ENCODE measurements at regions not wholly inside any gene's neighbourhood (a gene's known extent, or its start where the extent isn't known, plus 50 kb on each side); places are given as distances from the start of the nearest gene placed in this dataset.

DNA sequence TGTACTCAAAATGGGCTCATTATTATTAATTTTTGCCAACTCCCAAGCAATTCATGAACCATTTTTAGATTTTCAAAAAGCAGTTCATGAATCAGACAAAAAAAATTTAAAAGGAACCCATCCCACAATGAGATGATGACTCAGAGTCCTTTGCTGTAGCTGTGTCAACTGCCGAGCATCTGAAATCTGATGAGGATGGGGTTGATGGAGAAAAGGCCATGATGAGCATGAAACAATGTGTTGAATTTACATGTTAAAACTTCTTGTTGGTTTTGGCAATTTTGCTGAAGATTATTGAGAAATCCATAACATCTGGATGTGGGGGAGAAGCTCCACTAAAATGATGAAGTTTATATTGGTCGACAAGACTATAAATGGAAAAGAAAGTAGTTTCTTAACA lies 378.0 kb downstream of the FOXG1 start:
- TF ChIP-seq GATA1 (IDR thresholded peaks at IDR 0.05; ENCODE audit: low read depth, low read length) (no peak), POLR2A (IDR thresholded peaks at IDR 0.05; ENCODE audit: low read length) (no peak)
- DNase-seq, result no peak

GRCh38 chr14:29148221-29148620 lies 381.6 kb downstream of the FOXG1 start:
- DNase-seq, result no peak

GRCh38 chr14:29149798-29150197 lies 383.2 kb downstream of the FOXG1 start:
- DNase-seq, result no peak
- TF ChIP-seq GATA1 (IDR thresholded peaks at IDR 0.05; ENCODE audit: low read depth, low read length) (no peak), POLR2A (IDR thresholded peaks at IDR 0.05; ENCODE audit: low read length) (no peak)

More at GRCh38 chr14:29148221-29148620, 381.6 kb downstream of the FOXG1 start:
- TF ChIP-seq GATA1 (IDR thresholded peaks at IDR 0.05; ENCODE audit: low read depth, low read length) (no peak), POLR2A (IDR thresholded peaks at IDR 0.05; ENCODE audit: low read length) (no peak)

GRCh38 chr14:29150659-29151058 lies 384.1 kb downstream of the FOXG1 start:
- no peak for DNase-seq
- no peak for TF ChIP-seq GATA1 (IDR thresholded peaks at IDR 0.05; ENCODE audit: low read depth, low read length)
- TF ChIP-seq POLR2A (IDR thresholded peaks at IDR 0.05; ENCODE audit: low read length), result no peak

GRCh38 chr14:29156096-29156495 lies 389.5 kb downstream of the FOXG1 start:
- DNase-seq, result no peak
- TF ChIP-seq POLR2A (IDR thresholded peaks at IDR 0.05; ENCODE audit: low read length) (no peak), GATA1 (IDR thresholded peaks at IDR 0.05; ENCODE audit: low read depth, low read length) (no peak)

GRCh38 chr14:29161593-29161992 lies 395.0 kb downstream of the FOXG1 start:
- DNase-seq, result no peak
- no peak for TF ChIP-seq POLR2A (IDR thresholded peaks at IDR 0.05; ENCODE audit: low read length)
- no peak for TF ChIP-seq GATA1 (IDR thresholded peaks at IDR 0.05; ENCODE audit: low read depth, low read length)

DNA sequence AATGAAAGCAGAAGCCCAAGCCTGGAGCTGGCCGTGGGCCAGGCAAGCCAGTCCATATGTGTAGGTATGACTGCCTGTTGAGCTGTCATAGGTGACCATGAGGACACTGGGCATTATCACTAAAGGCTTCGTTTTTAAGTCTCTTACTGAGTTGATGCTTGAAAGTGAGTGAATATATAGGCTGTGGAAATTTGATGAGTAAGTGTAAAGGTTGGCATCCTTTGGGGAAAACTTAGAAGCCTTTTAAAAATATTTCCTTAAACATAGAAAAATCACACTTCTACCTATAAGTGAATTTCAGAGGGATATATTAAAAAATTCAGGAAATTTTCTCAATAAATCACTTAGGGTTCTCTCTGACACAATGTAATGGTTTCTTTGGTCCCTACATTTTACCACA lies 396.5 kb downstream of the FOXG1 start:
- TF ChIP-seq GATA1 (IDR thresholded peaks at IDR 0.05; ENCODE audit: low read depth, low read length), result no peak
- no peak for TF ChIP-seq POLR2A (IDR thresholded peaks at IDR 0.05; ENCODE audit: low read length)
- no peak for DNase-seq

GRCh38 chr14:29165431-29165830 lies 398.8 kb downstream of the FOXG1 start:
- TF ChIP-seq POLR2A (IDR thresholded peaks at IDR 0.05; ENCODE audit: low read length) (no peak), GATA1 (IDR thresholded peaks at IDR 0.05; ENCODE audit: low read depth, low read length) (no peak)
- no peak for DNase-seq

DNA sequence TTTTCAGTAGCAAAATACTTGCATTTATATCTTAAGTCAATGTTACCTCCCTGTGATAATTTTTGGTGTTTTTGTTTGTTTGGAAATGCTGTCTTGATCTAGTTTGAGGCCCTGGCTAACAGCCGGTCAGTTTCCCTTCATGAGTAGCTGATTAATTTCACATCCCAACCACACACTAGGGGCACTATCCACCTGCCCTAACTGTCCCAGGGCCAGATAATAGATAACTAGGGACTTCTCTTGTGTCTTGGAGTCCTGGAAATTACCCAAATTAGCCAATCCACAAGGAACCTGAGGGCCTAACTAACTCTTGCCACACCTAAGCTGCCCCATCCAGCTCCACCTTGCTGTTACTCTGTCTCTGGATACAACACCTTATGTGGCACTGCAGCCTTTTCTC lies 399.9 kb downstream of the FOXG1 start:
- no peak for DNase-seq
- TF ChIP-seq POLR2A (IDR thresholded peaks at IDR 0.05; ENCODE audit: low read length) (no peak), GATA1 (IDR thresholded peaks at IDR 0.05; ENCODE audit: low read depth, low read length) (no peak)

GRCh38 chr14:29168149-29168548 lies 401.6 kb downstream of the FOXG1 start:
- TF ChIP-seq GATA1 (IDR thresholded peaks at IDR 0.05; ENCODE audit: low read depth, low read length) (no peak), POLR2A (IDR thresholded peaks at IDR 0.05; ENCODE audit: low read length) (no peak)
- no peak for DNase-seq

DNA sequence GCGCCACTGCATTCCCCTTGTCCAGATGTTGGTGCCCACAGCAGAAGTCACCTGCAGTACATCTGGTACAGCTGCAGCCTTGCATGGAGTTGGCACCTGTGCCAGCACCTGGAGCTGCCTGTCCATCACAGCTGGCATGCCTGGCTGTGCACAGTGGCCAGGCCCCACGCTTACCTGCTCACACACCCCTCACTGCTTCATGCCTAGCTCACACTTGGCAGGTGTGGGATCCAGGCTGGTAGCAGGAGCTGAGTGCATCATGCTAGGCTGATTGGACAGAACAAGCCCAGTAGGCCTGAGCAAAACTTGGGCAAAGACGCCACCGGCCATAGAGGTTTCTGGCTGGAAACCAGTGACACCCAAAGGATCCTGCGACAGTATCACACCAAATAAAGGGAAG lies 402.8 kb downstream of the FOXG1 start:
- TF ChIP-seq POLR2A (IDR thresholded peaks at IDR 0.05; ENCODE audit: low read length) (no peak), GATA1 (IDR thresholded peaks at IDR 0.05; ENCODE audit: low read depth, low read length) (no peak)
- no peak for DNase-seq

GRCh38 chr14:29175706-29176105 lies 409.1 kb downstream of the FOXG1 start:
- TF ChIP-seq POLR2A (IDR thresholded peaks at IDR 0.05; ENCODE audit: low read length) (no peak), GATA1 (IDR thresholded peaks at IDR 0.05; ENCODE audit: low read depth, low read length) (no peak)

DNA sequence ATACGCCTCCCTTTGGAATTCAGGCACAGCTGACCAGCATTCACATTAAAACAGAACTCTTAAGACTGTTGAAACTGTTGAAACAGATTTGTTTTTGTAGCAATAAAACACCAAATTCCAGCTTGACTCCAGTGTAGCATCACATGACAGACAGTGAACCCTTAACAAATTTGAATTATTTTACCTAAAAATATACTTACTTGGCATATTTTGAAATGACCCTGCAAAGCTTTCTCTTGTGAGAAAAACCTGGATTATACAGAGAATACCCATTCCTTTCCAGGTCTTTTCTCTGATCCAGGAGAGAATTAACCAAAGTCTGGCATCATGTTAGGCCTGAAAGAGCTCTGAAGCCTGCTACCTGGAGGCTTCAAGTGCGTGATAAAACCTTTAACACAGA lies 410.3 kb downstream of the FOXG1 start:
- no peak for TF ChIP-seq GATA1 (IDR thresholded peaks at IDR 0.05; ENCODE audit: low read depth, low read length)
- no peak for TF ChIP-seq POLR2A (IDR thresholded peaks at IDR 0.05; ENCODE audit: low read length)
- no peak for DNase-seq

More at GRCh38 chr14:29175706-29176105, 409.1 kb downstream of the FOXG1 start:
- no peak for DNase-seq

- TF ChIP-seq POLR2A (IDR thresholded peaks at IDR 0.05; ENCODE audit: low read length), result no peak
- no peak for TF ChIP-seq GATA1 (IDR thresholded peaks at IDR 0.05; ENCODE audit: low read depth, low read length)
- DNase-seq, result no peak
Observed at GRCh38 chr14:29178971-29179370, 412.4 kb downstream of the FOXG1 start.

- no peak for TF ChIP-seq POLR2A (IDR thresholded peaks at IDR 0.05; ENCODE audit: low read length)
- TF ChIP-seq GATA1 (IDR thresholded peaks at IDR 0.05; ENCODE audit: low read depth, low read length), result no peak
- no peak for DNase-seq
Observed at GRCh38 chr14:29191092-29191491, 424.5 kb downstream of the FOXG1 start.

GRCh38 chr14:29197557-29197956 lies 431.0 kb downstream of the FOXG1 start:
- TF ChIP-seq POLR2A (IDR thresholded peaks at IDR 0.05; ENCODE audit: low read length) (no peak), GATA1 (IDR thresholded peaks at IDR 0.05; ENCODE audit: low read depth, low read length) (no peak)
- no peak for DNase-seq
